HCT116 (cell line): ENCODE measurements at regions not wholly inside any gene's neighbourhood (a gene's known extent, or its start where the extent isn't known, plus 50 kb on each side); places are given as distances from the start of the nearest gene placed in this dataset.

Experiments used
- ATAC-seq: fragments of 200-7000 bp; cut with Tn5 transposase; 2 replicates; pipeline ENCODE4 v1.9.1; 2020; ENCODE audit warnings: mild to moderate bottlenecking, moderate library complexity
- BruUV-seq: library from RNA; stranded (reverse); fragments of 400-500 nt; replicated peaks from 2 replicates; lab custom pipeline; 2021; lab: Mats Ljungman, UMichigan
- CTCF ChIA-PET: fragments of 300-600 bp; sonication (Branson Sonifier 250); formaldehyde crosslinking; loops from one replicate; lab custom pipeline; 2021; ENCODE audit warnings: antibody characterized with exemption; lab: Charles Lee
- POLR2A ChIA-PET: fragments of 300-600, 350-600 bp; sonication (Branson Sonifier 250); formaldehyde crosslinking; loops from one replicate; lab custom pipeline; 2021; ENCODE audit warnings: antibody characterized with exemption; lab: Charles Lee
- RAD21 ChIA-PET, 2 experiments: fragments of 300-600 bp; sonication (Branson Sonifier 250); formaldehyde crosslinking; loops; one replicate each; lab custom pipeline; 2023; ENCODE audit warnings: low total read pairs in 2 of 2; ENCODE audit not compliant: uncharacterized antibody in 2 of 2, unreplicated experiment in 2 of 2, low non-redundant PET in 1 of 2; lab: Charles Lee
- DNase-seq: peaks from one replicate; pipeline ENCODE4 v3.0.0-alpha.2; 2010; ENCODE audit warnings: low read depth, low spot score
- H2AFZ ChIP-seq: fragments of 200-600 bp; shearing (Covaris generic), sonication (generic); 2 replicates; pipeline ENCODE4 v1.6.1; 2017; ENCODE audit warnings: low read depth, mixed run types, mixed read lengths, antibody characterized with exemption, low read length; ENCODE audit not compliant: poor library complexity, severe bottlenecking
- H3K27ac ChIP-seq: 2 replicates; pipeline ENCODE4 v1.5.1; 2012; ENCODE audit warnings: low read depth, low read length
- H3K27me3 ChIP-seq: fragments of 200-600 bp; sonication (generic); 2 replicates; pipeline ENCODE4 v1.6.1; 2016; ENCODE audit warnings: mixed run types, low read length, mixed read lengths; ENCODE audit not compliant: insufficient read depth
- H3K36me3 ChIP-seq, 2 experiments: fragments of 200-500 bp in 1 of 2; fragments of 200-600 bp in 1 of 2; sonication (Bioruptor generic) in 1 of 2; sonication (generic) in 1 of 2; 2 replicates each; pipeline versions ENCODE4 v1.5.1 to v1.6.1; 2014 to 2016; ENCODE audit warnings: low read length in 2 of 2, inconsistent platforms in 1 of 2, mixed read lengths in 1 of 2, mixed run types in 1 of 2; ENCODE audit not compliant: insufficient read depth in 2 of 2, control insufficient read depth in 1 of 2
- H3K4me1 ChIP-seq, 2 experiments: fragments of 200-600 bp in 1 of 2; sonication (generic) in 1 of 2; 2 replicates each; pipeline versions ENCODE4 v1.5.1 to v1.6.1; 2012 to 2017; ENCODE audit warnings: low read length in 2 of 2, inconsistent platforms in 1 of 2, mild to moderate bottlenecking in 1 of 2, mixed read lengths in 1 of 2, mixed run types in 1 of 2, moderate library complexity in 1 of 2; ENCODE audit not compliant: insufficient read depth in 2 of 2, control insufficient read depth in 1 of 2
- H3K4me2 ChIP-seq: fragments of 200-600 bp; sonication (generic); 2 replicates; pipeline ENCODE4 v1.6.1; 2017; ENCODE audit warnings: mixed run types, low read length, mixed read lengths
- H3K4me3 ChIP-seq, 2 experiments: fragments of 200-600 bp in 1 of 2; sonication (generic) in 1 of 2; replicated peaks in 1 of 2; 2 replicates each; pipeline ENCODE4 v1.5.1; 2011 to 2016; ENCODE audit warnings: low read length in 2 of 2, control low read depth in 1 of 2, low read depth in 1 of 2, mild to moderate bottlenecking in 1 of 2, mixed read lengths in 1 of 2, mixed run types in 1 of 2
- H3K79me2 ChIP-seq: fragments of 200-600 bp; sonication (generic); 2 replicates; pipeline ENCODE4 v1.6.1; 2017; ENCODE audit warnings: mild to moderate bottlenecking, mixed run types, low read length, moderate library complexity, mixed read lengths; ENCODE audit not compliant: insufficient read depth
- H3K9ac ChIP-seq: fragments of 200-600 bp; sonication (generic); 2 replicates; pipeline ENCODE4 v1.6.1; 2016; ENCODE audit warnings: low read length, mixed read lengths
- H3K9me2 ChIP-seq: fragments of 200-600 bp; sonication (generic), shearing (Covaris generic); 2 replicates; pipeline ENCODE4 v1.6.1; 2017; ENCODE audit warnings: mixed run types, mild to moderate bottlenecking, moderate library complexity; ENCODE audit not compliant: insufficient read depth
- H3K9me3 ChIP-seq, 2 experiments: fragments of 200-500 bp in 1 of 2; fragments of 200-600 bp in 1 of 2; sonication (Bioruptor generic) in 1 of 2; sonication (generic) in 1 of 2; 2 replicates each; pipeline ENCODE4 v1.6.1; 2014 to 2017; ENCODE audit warnings: low read length in 2 of 2, mixed read lengths in 2 of 2, inconsistent platforms in 1 of 2, low read depth in 1 of 2, mild to moderate bottlenecking in 1 of 2, mixed run types in 1 of 2, moderate library complexity in 1 of 2; ENCODE audit not compliant: control insufficient read depth in 1 of 2, insufficient read depth in 1 of 2
- H4K20me1 ChIP-seq: fragments of 200-600 bp; sonication (generic), shearing (Covaris generic); 2 replicates; pipeline ENCODE4 v1.6.1; 2017; ENCODE audit warnings: mixed run types, mild to moderate bottlenecking, moderate library complexity; ENCODE audit not compliant: insufficient read depth
- CBX3 ChIP-seq: IDR thresholded peaks from 2 replicates; pipeline ENCODE4 v1.6.1; 2012; ENCODE audit warnings: low read depth
- CTCF ChIP-seq, 3 experiments: fragments of 200-600 bp in 1 of 3; sonication (generic) in 1 of 3; IDR thresholded peaks in 2 of 3; conservative IDR thresholded peaks in 1 of 3; 2 replicates each; pipeline ENCODE4 v1.5.1; 2012 to 2017; ENCODE audit warnings: low read depth in 2 of 3, low read length in 2 of 3, antibody characterized with exemption in 1 of 3, borderline replicate concordance in 1 of 3, control low read depth in 1 of 3, mild to moderate bottlenecking in 1 of 3, mixed read lengths in 1 of 3, mixed run types in 1 of 3, moderate library complexity in 1 of 3; ENCODE audit not compliant: insufficient read depth in 1 of 3
- ELF1 ChIP-seq: IDR thresholded peaks from 2 replicates; pipeline ENCODE4 v1.6.1; 2012; ENCODE audit warnings: low read depth, borderline replicate concordance
- EZH2 ChIP-seq: fragments of 200-600 bp; sonication (generic); IDR thresholded peaks from 2 replicates; pipeline ENCODE4 v1.6.1; 2017; ENCODE audit warnings: antibody characterized with exemption, mixed run types
- EZH2phosphoT487 ChIP-seq: fragments of 200-600 bp; IDR thresholded peaks from 2 replicates; pipeline ENCODE4 v1.6.1; 2018; ENCODE audit warnings: antibody characterized with exemption, borderline replicate concordance
- FOSL1 ChIP-seq: IDR thresholded peaks from 2 replicates; pipeline ENCODE4 v1.6.1; 2012; ENCODE audit warnings: low read depth
- JUND ChIP-seq: IDR thresholded peaks from 2 replicates; pipeline ENCODE4 v1.6.1; 2012
- POLR2A ChIP-seq: IDR thresholded peaks from 2 replicates; pipeline ENCODE4 v1.7.0; 2011; ENCODE audit warnings: borderline replicate concordance; ENCODE audit not compliant: insufficient read depth, insufficient read length; ENCODE audit errors: extremely low read depth
- RAD21 ChIP-seq: IDR thresholded peaks from 2 replicates; pipeline ENCODE4 v1.6.1; 2012; ENCODE audit warnings: low read depth, mild to moderate bottlenecking
- SP1 ChIP-seq: IDR thresholded peaks from 2 replicates; pipeline ENCODE4 v1.6.1; 2012; ENCODE audit warnings: low read depth
- YY1 ChIP-seq: IDR thresholded peaks from 2 replicates; pipeline ENCODE4 v1.6.1; 2011; ENCODE audit warnings: low read length, low read depth, moderate library complexity, mild to moderate bottlenecking; ENCODE audit not compliant: insufficient replicate concordance; ENCODE audit errors: extremely low read depth
- ZFX ChIP-seq: fragments of 450-650 bp; IDR thresholded peaks from 2 replicates; pipeline ENCODE4 v1.6.1; 2017
- intact Hi-C: fragments of 100-400 bp; cut with micrococcal nuclease; formaldehyde crosslinking; loops from 2 replicates; pipeline ENCODE4 v1.10.0; 2022
- TF ChIP-seq, protein P1 (sequence below): IDR thresholded peaks from 2 replicates; pipeline ENCODE4 v1.6.1; 2012
- TF ChIP-seq, protein P2 (sequence below): IDR thresholded peaks from 2 replicates; pipeline ENCODE4 v1.6.1; 2011; ENCODE audit warnings: mild to moderate bottlenecking, low read length, moderate library complexity; ENCODE audit not compliant: insufficient replicate concordance; ENCODE audit errors: extremely low read depth

DNA sequence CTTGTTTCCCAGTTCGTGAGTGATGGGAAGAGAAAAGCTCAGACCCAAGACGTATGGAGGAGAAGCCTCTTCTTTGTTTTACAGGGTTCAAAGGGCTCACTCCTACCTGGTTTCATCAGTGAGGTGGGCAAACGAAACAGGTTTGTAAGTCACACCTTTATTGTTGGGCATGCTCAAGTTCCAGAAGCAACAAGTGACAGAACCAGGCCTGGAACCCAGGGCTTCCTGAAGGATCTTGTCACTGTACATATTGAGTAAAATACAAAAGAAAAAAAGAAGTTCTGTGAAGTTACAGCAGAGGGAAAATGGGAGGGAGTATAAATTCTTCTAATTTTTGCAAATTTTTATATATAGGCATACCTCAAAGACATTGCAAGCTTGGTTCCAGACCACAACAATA lies 320.9 kb upstream of the PROX1 start:
- Histone ChIP-seq H3K79me2 (no peaks in the 10 kb centered on the region), H3K27me3 (no peaks in the 10 kb centered on the region), H3K9me3 (no peaks in the 10 kb centered on the region), H3K36me3 (no peaks in the 10 kb centered on the region), H4K20me1 (no peaks in the 10 kb centered on the region), H3K4me3 (no peak overlapping the region), H3K9ac (no peak overlapping the region), H3K4me2 (no peak overlapping the region), H3K4me1 (no peaks in the 10 kb centered on the region), H2AFZ (no peak overlapping the region), H3K9me2 (no peaks in the 10 kb centered on the region), H3K27ac (no peak overlapping the region)
- BruUV-seq: no TSS peak
- DNase-seq (no peak), ATAC-seq (no peak)
- RAD21 ChIA-PET: no interaction called here
- POLR2A ChIA-PET: no interaction called here
- CTCF ChIA-PET: interaction anchor here (0.7 kb wide), 1 partner anchor 456 kb away, joined by 3 read pairs; no protein-coding TSS in a partner anchor
- intact Hi-C loops: no loop called here
- no peak for TF ChIP-seq ELF1

- H3K4me1 ChIP-seq: no peaks in the 10 kb centered on the region
- no peak overlapping the region for H3K9ac ChIP-seq
- H2AFZ ChIP-seq: no peak overlapping the region
- POLR2A ChIA-PET: no interaction called here
- no peak for DNase-seq
- no peaks in the 10 kb centered on the region for H3K27me3 ChIP-seq
- H3K36me3 ChIP-seq: no peaks in the 10 kb centered on the region
- no peak for ATAC-seq
- H3K27ac ChIP-seq: no peak overlapping the region
- CTCF ChIA-PET: no interaction called here
- H3K4me3 ChIP-seq: no peak overlapping the region
- H3K79me2 ChIP-seq: no peaks in the 10 kb centered on the region
- no peaks in the 10 kb centered on the region for H4K20me1 ChIP-seq
- H3K4me2 ChIP-seq: no peak overlapping the region
- no TSS peak for BruUV-seq
- intact Hi-C loops: no loop called here
- H3K9me2 ChIP-seq: no peaks in the 10 kb centered on the region
- H3K9me3 ChIP-seq: no peaks in the 10 kb centered on the region
- RAD21 ChIA-PET: no interaction called here
- no peak for TF ChIP-seq CBX3
- TF ChIP-seq CTCF (IDR thresholded peaks at IDR 0.05 in 2 of 3, conservative IDR thresholded peaks at IDR 0.05 in 1 of 3; ENCODE audit: borderline replicate concordance in 1 of 3, insufficient read depth in 1 of 3, low read depth in 2 of 3, low read length in 2 of 3): no peak
- no peak for TF ChIP-seq JUND
- no peak for TF ChIP-seq YY1
- TF ChIP-seq SP1: no peak
- TF ChIP-seq RAD21: no peak
- no peak for TF ChIP-seq ZFX
- TF ChIP-seq, protein P1, sequence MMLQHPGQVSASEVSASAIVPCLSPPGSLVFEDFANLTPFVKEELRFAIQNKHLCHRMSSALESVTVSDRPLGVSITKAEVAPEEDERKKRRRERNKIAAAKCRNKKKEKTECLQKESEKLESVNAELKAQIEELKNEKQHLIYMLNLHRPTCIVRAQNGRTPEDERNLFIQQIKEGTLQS: no peak
- TF ChIP-seq EZH2phosphoT487: no peak
- TF ChIP-seq, protein P2, sequence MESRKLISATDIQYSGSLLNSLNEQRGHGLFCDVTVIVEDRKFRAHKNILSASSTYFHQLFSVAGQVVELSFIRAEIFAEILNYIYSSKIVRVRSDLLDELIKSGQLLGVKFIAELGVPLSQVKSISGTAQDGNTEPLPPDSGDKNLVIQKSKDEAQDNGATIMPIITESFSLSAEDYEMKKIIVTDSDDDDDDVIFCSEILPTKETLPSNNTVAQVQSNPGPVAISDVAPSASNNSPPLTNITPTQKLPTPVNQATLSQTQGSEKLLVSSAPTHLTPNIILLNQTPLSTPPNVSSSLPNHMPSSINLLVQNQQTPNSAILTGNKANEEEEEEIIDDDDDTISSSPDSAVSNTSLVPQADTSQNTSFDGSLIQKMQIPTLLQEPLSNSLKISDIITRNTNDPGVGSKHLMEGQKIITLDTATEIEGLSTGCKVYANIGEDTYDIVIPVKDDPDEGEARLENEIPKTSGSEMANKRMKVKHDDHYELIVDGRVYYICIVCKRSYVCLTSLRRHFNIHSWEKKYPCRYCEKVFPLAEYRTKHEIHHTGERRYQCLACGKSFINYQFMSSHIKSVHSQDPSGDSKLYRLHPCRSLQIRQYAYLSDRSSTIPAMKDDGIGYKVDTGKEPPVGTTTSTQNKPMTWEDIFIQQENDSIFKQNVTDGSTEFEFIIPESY: no peak
- TF ChIP-seq ELF1: no peak
- TF ChIP-seq EZH2: no peak
- no peak for TF ChIP-seq POLR2A
- no peak for TF ChIP-seq FOSL1
These were observed 318.3 kb upstream of the PROX1 start for GRCh38 chr1:213669512-213669911.
